WERI-Rb-1 (cell line): ENCODE measurements at regions not wholly inside any gene's neighbourhood (a gene's known extent, or its start where the extent isn't known, plus 50 kb on each side); places are given as distances from the start of the nearest gene placed in this dataset.

Experiments
- DNase-seq: peaks from one replicate; pipeline ENCODE4 v3.0.0-alpha.2; 2020
- H3K27ac ChIP-seq: fragments of 250-450 bp; sonication (Bioruptor Pico); 2 replicates; pipeline ENCODE4 v1.5.1; 2020; ENCODE audit warnings: mild to moderate bottlenecking, moderate library complexity
- H3K27me3 ChIP-seq: fragments of 250-450 bp; sonication (Bioruptor Pico); 2 replicates; pipeline ENCODE4 v1.5.1; 2021; ENCODE audit warnings: mild to moderate bottlenecking, low read depth, moderate library complexity; ENCODE audit not compliant: insufficient read depth, severe bottlenecking
- H3K36me3 ChIP-seq: fragments of 250-450 bp; sonication (Bioruptor Pico); 2 replicates; pipeline ENCODE4 v1.5.1; 2020; ENCODE audit warnings: mild to moderate bottlenecking, moderate library complexity
- H3K4me3 ChIP-seq: 2 replicates; pipeline ENCODE4 v1.5.1; 2011; ENCODE audit warnings: low read depth, mild to moderate bottlenecking, control low read depth, low read length
- H3K9me3 ChIP-seq: fragments of 250-450 bp; sonication (Bioruptor Pico); 2 replicates; pipeline ENCODE4 v1.5.1; 2021; ENCODE audit warnings: mild to moderate bottlenecking, moderate library complexity; ENCODE audit not compliant: severe bottlenecking
- CTCF ChIP-seq: IDR thresholded peaks from 2 replicates; pipeline ENCODE4 v1.5.1; 2011; ENCODE audit warnings: low read depth, mild to moderate bottlenecking, control low read depth, inconsistent platforms, low read length

- H3K36me3 ChIP-seq: no peaks in the 10 kb centered on the region
- DNase-seq: no peak
- H3K9me3 ChIP-seq: no peaks in the 10 kb centered on the region
- H3K27me3 ChIP-seq: no peaks in the 10 kb centered on the region
- no peak overlapping the region for H3K27ac ChIP-seq
- no peak for TF ChIP-seq CTCF
- no peak overlapping the region for H3K4me3 ChIP-seq
These were observed 60.2 kb upstream of the MTNR1B start for GRCh38 chr11:92909214-92909613.

GRCh38 chr11:92911478-92911877 is 58.0 kb upstream of the MTNR1B start:
- Histone ChIP-seq H3K27ac (no peak overlapping the region), H3K4me3 (no peak overlapping the region), H3K27me3 (no peaks in the 10 kb centered on the region), H3K9me3 (no peaks in the 10 kb centered on the region), H3K36me3 (no peaks in the 10 kb centered on the region)
- no peak for TF ChIP-seq CTCF
- DNase-seq: no peak

- no peaks in the 10 kb centered on the region for H3K9me3 ChIP-seq
- H3K36me3 ChIP-seq: no peaks in the 10 kb centered on the region
- no peak for TF ChIP-seq CTCF
- no peak for DNase-seq
- H3K27me3 ChIP-seq: no peaks in the 10 kb centered on the region
- no peak overlapping the region for H3K4me3 ChIP-seq
- H3K27ac ChIP-seq: no peak overlapping the region
These were observed 53.9 kb upstream of the MTNR1B start for GRCh38 chr11:92915551-92915950.

- Histone ChIP-seq H3K27ac (no peak overlapping the region), H3K36me3 (no peaks in the 10 kb centered on the region), H3K9me3 (no peaks in the 10 kb centered on the region), H3K4me3 (no peak overlapping the region), H3K27me3 (no peaks in the 10 kb centered on the region)
- no peak for DNase-seq
- TF ChIP-seq CTCF: no peak
These were observed 53.2 kb upstream of the MTNR1B start for GRCh38 chr11:92916299-92916698.

GRCh38 chr11:92917927-92918326 is 51.5 kb upstream of the MTNR1B start:
- no peaks in the 10 kb centered on the region for H3K27me3 ChIP-seq
- no peaks in the 10 kb centered on the region for H3K9me3 ChIP-seq
- H3K4me3 ChIP-seq: no peak overlapping the region
- H3K27ac ChIP-seq: no peak overlapping the region
- TF ChIP-seq CTCF: no peak
- no peaks in the 10 kb centered on the region for H3K36me3 ChIP-seq
- no peak for DNase-seq

- no peak overlapping the region for H3K4me3 ChIP-seq
- TF ChIP-seq CTCF: no peak
- H3K9me3 ChIP-seq: no peaks in the 10 kb centered on the region
- H3K27ac ChIP-seq: no peak overlapping the region
- no peaks in the 10 kb centered on the region for H3K36me3 ChIP-seq
- DNase-seq: no peak
- no peaks in the 10 kb centered on the region for H3K27me3 ChIP-seq
These were observed 50.4 kb upstream of the MTNR1B start for GRCh38 chr11:92919048-92919447.
